Heart left ventricle (tissue), 13 donors: ENCODE measurements at regions not wholly inside any gene's neighbourhood (a gene's known extent, or its start where the extent isn't known, plus 50 kb on each side); places are given as distances from the start of the nearest gene placed in this dataset.

Experiments
- POLR2A ChIP-seq, 2 donors: fragments of 450-650 bp; IDR thresholded peaks; one replicate each; pipeline ENCODE4 v1.6.1; 2017; ENCODE audit warnings: antibody characterized with exemption in 2 of 2, mild to moderate bottlenecking in 2 of 2, moderate library complexity in 2 of 2
- TF ChIP-seq, protein P1 (sequence below), 12 donors: fragments of 200-600 bp; sonication (generic) in 4 of 12; IDR thresholded peaks; one replicate each; pipeline versions ENCODE4 v1.5.0 to v1.8.0; 2018 to 2022; ENCODE audit warnings: antibody characterized with exemption in 12 of 12, mild to moderate bottlenecking in 5 of 12
- donor health status: ischemic (EF 13 %, LVEDD 7.1; RV severe dilation, severe dysfunction).
- donor health status: DM: no; HTN: yes; CAD: no.
- donor health status: DM: no; HTN: no; CAD: no.
- donor health status: ischemic (EF 25% LVEDD 6.9; RV normal size, moderate dysfunction).
- donor health status: ischemic (EF 25% LVEDD 5.7; RV mildly dilated, moderate dysfunction).
- donor health status: ischemic (EF 35%, LVEDD 5.7; RV mildly dilated, moderate dysfunction).
- donor health status: nonischemic (EF 11% LVEDD 7.7; RV severe dilation, severe dysfunction).
- donor health status: DM: yes; HTN: yes; CAD: no.
- donor health status: PGD.
- donor health status: ischemic (EF 29% LVEDD 5.4; RV normal size, mild dysfunction).
- donor health status: nonischemic (EF 23%, LVEDD 6.1; RV moderate dilation, normal function).

DNA sequence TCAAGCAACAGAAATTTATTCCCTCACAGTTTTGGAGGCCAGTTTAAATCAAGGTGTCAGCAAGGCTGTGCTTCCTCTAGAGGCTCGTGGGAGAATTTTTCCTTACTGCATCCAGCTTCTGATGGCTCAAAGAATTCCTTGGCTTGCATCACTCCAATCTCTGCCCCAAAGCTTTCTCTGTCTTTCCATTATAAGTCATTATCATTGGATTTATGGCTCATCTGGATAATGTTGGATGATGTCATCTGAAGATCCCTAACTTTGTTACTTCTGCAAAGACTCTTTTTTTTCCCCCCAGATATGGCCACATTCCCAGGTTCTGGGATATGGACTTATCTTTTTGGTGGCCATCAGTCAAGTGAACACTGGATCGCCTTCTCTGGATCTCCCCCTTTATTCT, 146.3 kb upstream of the B3GAT2 start:
- no peak for TF ChIP-seq POLR2A (IDR thresholded peaks at IDR 0.05)
- TF ChIP-seq, protein P1, sequence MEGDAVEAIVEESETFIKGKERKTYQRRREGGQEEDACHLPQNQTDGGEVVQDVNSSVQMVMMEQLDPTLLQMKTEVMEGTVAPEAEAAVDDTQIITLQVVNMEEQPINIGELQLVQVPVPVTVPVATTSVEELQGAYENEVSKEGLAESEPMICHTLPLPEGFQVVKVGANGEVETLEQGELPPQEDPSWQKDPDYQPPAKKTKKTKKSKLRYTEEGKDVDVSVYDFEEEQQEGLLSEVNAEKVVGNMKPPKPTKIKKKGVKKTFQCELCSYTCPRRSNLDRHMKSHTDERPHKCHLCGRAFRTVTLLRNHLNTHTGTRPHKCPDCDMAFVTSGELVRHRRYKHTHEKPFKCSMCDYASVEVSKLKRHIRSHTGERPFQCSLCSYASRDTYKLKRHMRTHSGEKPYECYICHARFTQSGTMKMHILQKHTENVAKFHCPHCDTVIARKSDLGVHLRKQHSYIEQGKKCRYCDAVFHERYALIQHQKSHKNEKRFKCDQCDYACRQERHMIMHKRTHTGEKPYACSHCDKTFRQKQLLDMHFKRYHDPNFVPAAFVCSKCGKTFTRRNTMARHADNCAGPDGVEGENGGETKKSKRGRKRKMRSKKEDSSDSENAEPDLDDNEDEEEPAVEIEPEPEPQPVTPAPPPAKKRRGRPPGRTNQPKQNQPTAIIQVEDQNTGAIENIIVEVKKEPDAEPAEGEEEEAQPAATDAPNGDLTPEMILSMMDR (IDR thresholded peaks at IDR 0.05): no peak
